Endodermal cell (in vitro differentiated cells): ENCODE measurements at regions not wholly inside any gene's neighbourhood (a gene's known extent, or its start where the extent isn't known, plus 50 kb on each side); places are given as distances from the start of the nearest gene placed in this dataset.

Experiments
- DNase-seq: peaks from one replicate; pipeline ENCODE4 v3.0.0-alpha.2; 2017
- H3K27ac ChIP-seq: 2 replicates; pipeline ENCODE4 v1.5.1; 2013; ENCODE audit warnings: mild to moderate bottlenecking, low read depth, low read length, moderate library complexity
- H3K27me3 ChIP-seq: 2 replicates; pipeline ENCODE4 v1.6.1; 2013; ENCODE audit warnings: mild to moderate bottlenecking, low read length, moderate library complexity; ENCODE audit not compliant: insufficient read depth, control insufficient read depth, poor library complexity, severe bottlenecking
- H3K36me3 ChIP-seq: 2 replicates; pipeline ENCODE4 v1.7.0; 2013; ENCODE audit warnings: mild to moderate bottlenecking, low read length, moderate library complexity; ENCODE audit not compliant: control insufficient read depth, insufficient read depth
- H3K4me1 ChIP-seq: one replicate; pipeline ENCODE4 v1.7.0; 2013; ENCODE audit warnings: low read length; ENCODE audit not compliant: control insufficient read depth, insufficient read depth
- H3K4me3 ChIP-seq: 2 replicates; pipeline ENCODE4 v1.5.1; 2013; ENCODE audit warnings: mild to moderate bottlenecking, low read length, moderate library complexity
- H3K9ac ChIP-seq: 2 replicates; pipeline ENCODE4 v1.6.1; 2013; ENCODE audit warnings: mild to moderate bottlenecking, low read length, moderate library complexity; ENCODE audit not compliant: poor library complexity, severe bottlenecking; ENCODE audit errors: extremely low read depth
- H3K9me3 ChIP-seq: 2 replicates; pipeline ENCODE4 v1.6.1; 2013; ENCODE audit warnings: mild to moderate bottlenecking, low read length, moderate library complexity; ENCODE audit not compliant: control insufficient read depth
- H3K27ac Mint-ChIP-seq: 2 replicates; pipeline ENCODE4 v1.8.0; 2020; ENCODE audit warnings: mixed read lengths
- H3K27me3 Mint-ChIP-seq: 2 replicates; pipeline ENCODE4 v1.8.0; 2021; ENCODE audit warnings: mild to moderate bottlenecking, mixed read lengths; ENCODE audit not compliant: insufficient read depth
- H3K36me3 Mint-ChIP-seq: 2 replicates; pipeline ENCODE4 v1.8.0; 2020; ENCODE audit warnings: low read depth, mixed read lengths
- H3K4me1 Mint-ChIP-seq: 2 replicates; pipeline ENCODE4 v1.8.0; 2020; ENCODE audit warnings: mixed read lengths
- H3K4me3 Mint-ChIP-seq: 2 replicates; pipeline ENCODE4 v1.8.0; 2020; ENCODE audit warnings: mild to moderate bottlenecking, moderate library complexity, mixed read lengths
- H3K9me3 Mint-ChIP-seq: 2 replicates; pipeline ENCODE4 v1.8.0; 2020; ENCODE audit warnings: mild to moderate bottlenecking, mixed read lengths
- CTCF ChIP-seq: fragments of 200-600 bp; sonication (generic); conservative IDR thresholded peaks from 2 replicates; pipeline ENCODE4 v1.5.0; 2021; ENCODE audit warnings: antibody characterized with exemption, mild to moderate bottlenecking
- WGBS, 2 experiments: methylation state at CpG; one replicate each; pipeline versions ENCODE4 v1.1.5 to v1.1.7; 2013; ENCODE audit warnings: missing lambda C conversion rate in 2 of 2, mixed read lengths in 1 of 2; ENCODE audit not compliant: insufficient coverage in 1 of 2, insufficient read length in 1 of 2; 5-methylcytosine and 5-hydroxymethylcytosine counted together

GRCh38 chr10:32144817-32145688 lies 88.8 kb upstream of the KIF5B start:
- Mint-ChIP-seq H3K27ac (no peak overlapping the region), H3K4me3 (no peak overlapping the region), H3K27me3 (no peaks in the 10 kb centered on the region), H3K4me1 (peaks cover 22% of the 10 kb centered on the region), H3K9me3 (no peaks in the 10 kb centered on the region), H3K36me3 (no peaks in the 10 kb centered on the region)
- Histone ChIP-seq H3K9me3 (no peaks in the 10 kb centered on the region), H3K27me3 (no peaks in the 10 kb centered on the region), H3K9ac (no peak overlapping the region), H3K4me1 (peaks cover 4% of the 10 kb centered on the region), H3K36me3 (no peaks in the 10 kb centered on the region), H3K27ac (no peak overlapping the region), H3K4me3 (no peak overlapping the region)
- 75 to 87% methylated on average over 4 to 10 of the region's 10 CpGs for WGBS, 2 experiments
- DNase-seq, result no peak
- no peak for TF ChIP-seq CTCF

DNA sequence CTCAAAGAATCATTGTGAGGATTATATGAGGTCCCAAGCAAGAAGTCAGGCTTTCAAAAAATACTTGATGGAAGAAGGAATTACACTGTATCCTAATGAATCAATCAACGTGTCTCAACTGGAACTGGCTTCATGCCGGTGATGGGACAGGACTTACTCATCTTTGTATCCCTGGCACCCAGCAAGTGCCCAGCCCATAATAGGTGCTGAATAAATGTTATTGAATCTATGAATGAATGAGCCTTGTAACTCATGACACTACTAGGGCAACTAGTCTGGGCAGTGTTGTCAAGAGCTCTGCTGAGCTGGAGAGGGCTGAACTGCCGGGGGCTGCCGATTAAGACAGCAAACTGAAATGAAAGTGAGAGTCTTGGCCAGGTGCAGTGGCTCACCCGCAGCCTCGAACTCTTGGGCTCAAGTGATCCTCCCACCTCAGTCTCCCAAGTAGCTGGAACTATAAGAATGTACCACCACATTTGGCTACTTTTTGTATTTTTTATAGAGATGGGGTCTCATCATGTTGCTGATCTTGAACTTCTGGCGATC lies 87.2 kb upstream of the KIF5B start:
- Histone ChIP-seq H3K36me3 (no peaks in the 10 kb centered on the region), H3K4me3 (no peak overlapping the region), H3K27me3 (no peaks in the 10 kb centered on the region), H3K9ac (no peak overlapping the region), H3K4me1 (peaks cover 5% of the 10 kb centered on the region), H3K27ac (no peak overlapping the region), H3K9me3 (no peaks in the 10 kb centered on the region)
- no peaks in the 10 kb centered on the region for H3K9me3 Mint-ChIP-seq
- no peaks in the 10 kb centered on the region for H3K36me3 Mint-ChIP-seq
- H3K4me3 Mint-ChIP-seq, result no peak overlapping the region
- no peak for DNase-seq
- TF ChIP-seq CTCF, result no peak
- no peaks in the 10 kb centered on the region for H3K27me3 Mint-ChIP-seq
- 97 to 100% methylated on average over 3 to 7 of the region's 7 CpGs for WGBS, 2 experiments
- H3K27ac Mint-ChIP-seq, result no peak overlapping the region
- H3K4me1 Mint-ChIP-seq, result peaks cover 11% of the 10 kb centered on the region

DNA sequence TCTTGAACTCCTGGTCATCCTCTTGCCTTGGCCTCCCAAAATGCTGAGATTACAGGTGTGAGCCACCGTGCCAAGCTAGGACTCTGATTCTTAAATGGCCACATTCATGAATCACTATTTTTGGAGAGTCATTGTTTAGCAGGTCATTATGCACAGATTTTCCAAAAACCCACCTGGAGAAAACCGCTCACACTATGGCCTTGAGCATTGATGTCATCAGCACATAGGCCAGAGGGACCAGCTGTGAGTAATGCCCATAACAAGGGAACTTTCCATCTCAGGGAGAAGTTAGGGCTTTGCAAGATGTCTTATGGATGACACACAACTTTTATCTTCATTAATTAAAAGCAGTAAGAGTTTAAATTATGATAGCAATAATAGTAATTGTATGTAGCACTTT lies 86.4 kb upstream of the KIF5B start:
- H3K27ac Mint-ChIP-seq, result no peak overlapping the region
- WGBS, 2 experiments, result 96 to 100% methylated on average over 1 to 2 of the region's 2 CpGs
- H3K27me3 Mint-ChIP-seq, result no peaks in the 10 kb centered on the region

More for the DNA sequence above, 86.4 kb upstream of the KIF5B start:
- no peak overlapping the region for H3K4me3 ChIP-seq
- H3K9me3 ChIP-seq, result no peaks in the 10 kb centered on the region
- no peaks in the 10 kb centered on the region for H3K27me3 ChIP-seq
- H3K27ac ChIP-seq, result no peak overlapping the region
- H3K4me1 ChIP-seq, result peaks cover 5% of the 10 kb centered on the region
- no peak overlapping the region for H3K9ac ChIP-seq
- Mint-ChIP-seq H3K4me3 (no peak overlapping the region), H3K4me1 (peaks cover 11% of the 10 kb centered on the region), H3K36me3 (no peaks in the 10 kb centered on the region), H3K9me3 (no peaks in the 10 kb centered on the region)
- TF ChIP-seq CTCF, result no peak
- no peak for DNase-seq
- H3K36me3 ChIP-seq, result no peaks in the 10 kb centered on the region
